ENCODE measurements at regions not wholly inside any gene's neighbourhood (a gene's known extent, or its start where the extent isn't known, plus 50 kb on each side); places are given as distances from the start of the nearest gene placed in this dataset.
"Not testable (repeated sequence)": the region's sequence is repeated elsewhere in the genome, so short reads cannot be mapped to it uniquely, and the experiment has no call there.

- in situ Hi-C loops (cut with HindIII; ENCODE audit: low sequenced_read_pairs): no loop called here
- TF ChIP-seq CTCF (IDR thresholded peaks at IDR 0.05; ENCODE audit: low read depth, low read length, missing control alignments): no peak
- no peak for DNase-seq (ENCODE audit: low read depth)
- H3K4me3 ChIP-seq (ENCODE audit: low read depth, low read length): peak overlapping the region; percentile 35
These were observed 62.2 kb downstream of the CCNE1 start for GRCh38 chr19:29873801-29874575.

- TF ChIP-seq CTCF (IDR thresholded peaks at IDR 0.05; ENCODE audit: low read depth, low read length, missing control alignments): no peak
- H3K4me3 ChIP-seq (ENCODE audit: low read depth, low read length): no peak overlapping the region
- DNase-seq (ENCODE audit: low read depth): no peak
- in situ Hi-C loops (cut with HindIII; ENCODE audit: low sequenced_read_pairs): no loop called here
These were observed 64.1 kb downstream of the CCNE1 start for GRCh38 chr19:29875931-29876330.

- in situ Hi-C loops (cut with HindIII; ENCODE audit: low sequenced_read_pairs): no loop called here
- H3K4me3 ChIP-seq (ENCODE audit: low read depth, low read length): no peak overlapping the region
- DNase-seq (ENCODE audit: low read depth): no peak
- no peak for TF ChIP-seq CTCF (IDR thresholded peaks at IDR 0.05; ENCODE audit: low read depth, low read length, missing control alignments)
These were observed 64.6 kb downstream of the CCNE1 start for GRCh38 chr19:29876414-29876813.

- in situ Hi-C loops (cut with HindIII; ENCODE audit: low sequenced_read_pairs); DNase-seq (ENCODE audit: low read depth); H3K4me3 ChIP-seq (ENCODE audit: low read depth, low read length): not testable (repeated sequence)
These were observed 65.1 kb downstream of the CCNE1 start for GRCh38 chr19:29876908-29877307.

GRCh38 chr19:29878973-29879654, 62.9 kb upstream of the URI1 start:
- no peak for TF ChIP-seq CTCF (IDR thresholded peaks at IDR 0.05; ENCODE audit: low read depth, low read length, missing control alignments)
- no peak for DNase-seq (ENCODE audit: low read depth)
- in situ Hi-C loops (cut with HindIII; ENCODE audit: low sequenced_read_pairs): no loop called here
- no peak overlapping the region for H3K4me3 ChIP-seq (ENCODE audit: low read depth, low read length)

GRCh38 chr19:29879655-29879974, 62.4 kb upstream of the URI1 start:
- H3K4me3 ChIP-seq (ENCODE audit: low read depth, low read length): no peak overlapping the region
- no peak for TF ChIP-seq CTCF (IDR thresholded peaks at IDR 0.05; ENCODE audit: low read depth, low read length, missing control alignments)
- no peak for DNase-seq (ENCODE audit: low read depth)

GRCh38 chr19:29880498-29881081, 61.4 kb upstream of the URI1 start:
- TF ChIP-seq CTCF (IDR thresholded peaks at IDR 0.05; ENCODE audit: low read depth, low read length, missing control alignments): no peak

More at GRCh38 chr19:29879655-29879974, 62.4 kb upstream of the URI1 start:
- in situ Hi-C loops (cut with HindIII; ENCODE audit: low sequenced_read_pairs): no loop called here

More at GRCh38 chr19:29880498-29881081, 61.4 kb upstream of the URI1 start:
- in situ Hi-C loops (cut with HindIII; ENCODE audit: low sequenced_read_pairs): no loop called here
- H3K4me3 ChIP-seq (ENCODE audit: low read depth, low read length): no peak overlapping the region
- DNase-seq (ENCODE audit: low read depth): no peak

Measured in astrocyte of the cerebellum (primary cell).